ENCODE measurements at regions not wholly inside any gene's neighbourhood (a gene's known extent, or its start where the extent isn't known, plus 50 kb on each side); places are given as distances from the start of the nearest gene placed in this dataset.

GRCh38 chr1:14138135-14138506 is 438.1 kb downstream of the PRDM2 start:
- in situ Hi-C loops (cut with MboI; ENCODE audit: low pct_unique_long_range_greater_than_20kb, low sequenced_read_pairs, unreplicated experiment): no loop called here
- DNase-seq (ENCODE audit: low spot score): no peak
- TF ChIP-seq CTCF (IDR thresholded peaks at IDR 0.05; ENCODE audit: extremely low read depth, insufficient read depth, missing control alignments): no peak

- no peak for DNase-seq (ENCODE audit: low spot score)
- in situ Hi-C loops (cut with MboI; ENCODE audit: low pct_unique_long_range_greater_than_20kb, low sequenced_read_pairs, unreplicated experiment): no loop called here
- no peak for TF ChIP-seq CTCF (IDR thresholded peaks at IDR 0.05; ENCODE audit: extremely low read depth, insufficient read depth, missing control alignments)
Observed at GRCh38 chr1:14138687-14139086, 438.7 kb downstream of the PRDM2 start.

- no peak for DNase-seq (ENCODE audit: low spot score)
- in situ Hi-C loops (cut with MboI; ENCODE audit: low pct_unique_long_range_greater_than_20kb, low sequenced_read_pairs, unreplicated experiment): no loop called here
- no peak for TF ChIP-seq CTCF (IDR thresholded peaks at IDR 0.05; ENCODE audit: extremely low read depth, insufficient read depth, missing control alignments)
Observed at GRCh38 chr1:14140831-14141401, 440.9 kb downstream of the PRDM2 start.

- no peak for DNase-seq (ENCODE audit: low spot score)
- no peak for TF ChIP-seq CTCF (IDR thresholded peaks at IDR 0.05; ENCODE audit: extremely low read depth, insufficient read depth, missing control alignments)
- in situ Hi-C loops (cut with MboI; ENCODE audit: low pct_unique_long_range_greater_than_20kb, low sequenced_read_pairs, unreplicated experiment): no loop called here
Observed at GRCh38 chr1:14141656-14142055, 441.7 kb downstream of the PRDM2 start.

GRCh38 chr1:14142397-14143100 is 442.6 kb downstream of the PRDM2 start:
- TF ChIP-seq CTCF (IDR thresholded peaks at IDR 0.05; ENCODE audit: extremely low read depth, insufficient read depth, missing control alignments): no peak
- no peak for DNase-seq (ENCODE audit: low spot score)
- in situ Hi-C loops (cut with MboI; ENCODE audit: low pct_unique_long_range_greater_than_20kb, low sequenced_read_pairs, unreplicated experiment): no loop called here

- DNase-seq (ENCODE audit: low spot score): no peak
- in situ Hi-C loops (cut with MboI; ENCODE audit: low pct_unique_long_range_greater_than_20kb, low sequenced_read_pairs, unreplicated experiment): no loop called here
- no peak for TF ChIP-seq CTCF (IDR thresholded peaks at IDR 0.05; ENCODE audit: extremely low read depth, insufficient read depth, missing control alignments)
Observed at GRCh38 chr1:14143777-14144176, 443.8 kb downstream of the PRDM2 start.

Data from GM13977 (cell line).